ENCODE measurements at regions not wholly inside any gene's neighbourhood (a gene's known extent, or its start where the extent isn't known, plus 50 kb on each side); places are given as distances from the start of the nearest gene placed in this dataset.

DNA sequence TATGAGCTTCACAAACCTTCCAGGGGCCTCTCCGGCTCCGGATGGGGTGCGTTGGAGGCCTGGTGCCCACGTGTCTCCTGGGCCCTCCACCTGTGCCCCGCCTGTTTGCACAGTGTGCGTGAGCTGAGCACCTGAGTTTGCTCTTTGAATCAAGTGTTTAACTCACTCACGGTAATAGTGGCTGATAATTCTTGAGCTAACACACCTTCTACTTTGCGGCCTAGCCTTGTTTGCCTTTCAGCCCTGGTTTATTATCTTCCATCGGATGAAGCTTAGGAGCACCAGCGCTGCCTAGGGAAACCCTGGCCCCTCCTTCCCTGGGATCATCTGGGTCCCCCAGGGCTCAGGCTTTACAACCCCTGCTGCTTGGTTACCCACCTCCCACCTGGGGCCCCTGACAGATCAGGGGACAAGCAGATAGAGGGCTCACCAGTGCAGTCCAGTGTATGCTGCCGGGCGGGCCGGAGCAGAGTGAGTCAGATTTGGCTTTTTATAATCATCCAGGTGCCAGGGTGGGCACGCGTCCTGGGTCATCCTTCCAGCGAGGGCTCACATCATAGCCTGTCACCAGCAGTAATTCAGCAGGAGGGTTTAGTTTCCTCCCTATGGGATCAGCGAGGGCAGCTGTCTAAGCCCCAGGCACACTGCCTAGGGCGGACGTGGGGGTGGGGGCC lies 62.8 kb upstream of the RFLNA start:
- no peak for DNase-seq
- Mint-ChIP-seq H3K4me1 (peaks cover 0 to 2% (median 0%) of the 10 kb centered on the region in 3 donors), H3K4me3 (no peak overlapping the region), H3K27ac (no peak overlapping the region), H3K36me3 (peaks cover 0 to 8% of the 10 kb centered on the region in 2 donors), H3K9me3 (peaks cover 3 to 18% (median 7%) of the 10 kb centered on the region in 7 donors), H3K27me3 (peaks cover 0 to 5% (median 0%) of the 10 kb centered on the region in 3 donors)
- no peak for ATAC-seq (ENCODE audit: low read depth in 2 of 2)

DNA sequence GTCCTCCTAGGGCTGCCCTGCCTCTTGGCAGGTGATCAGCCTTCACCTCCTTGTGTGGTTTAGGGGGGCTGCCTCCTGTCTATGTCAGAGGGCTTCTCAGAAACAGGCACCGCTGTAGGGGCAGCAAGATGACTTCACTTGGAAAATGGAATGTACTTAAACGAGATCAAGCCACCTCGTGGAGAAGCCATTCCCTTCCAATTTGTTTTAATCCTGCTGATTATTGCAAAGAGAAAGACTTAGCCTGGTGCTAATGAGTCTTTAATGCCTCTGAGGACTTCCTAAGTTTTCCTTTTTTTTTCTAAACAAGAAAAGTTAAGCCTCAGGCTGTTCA lies 62.3 kb upstream of the RFLNA start:
- no peak for ATAC-seq (ENCODE audit: low read depth in 2 of 2)
- peaks cover 0 to 2% (median 0%) of the 10 kb centered on the region in 3 donors for H3K4me1 Mint-ChIP-seq
- no peak for DNase-seq

DNA sequence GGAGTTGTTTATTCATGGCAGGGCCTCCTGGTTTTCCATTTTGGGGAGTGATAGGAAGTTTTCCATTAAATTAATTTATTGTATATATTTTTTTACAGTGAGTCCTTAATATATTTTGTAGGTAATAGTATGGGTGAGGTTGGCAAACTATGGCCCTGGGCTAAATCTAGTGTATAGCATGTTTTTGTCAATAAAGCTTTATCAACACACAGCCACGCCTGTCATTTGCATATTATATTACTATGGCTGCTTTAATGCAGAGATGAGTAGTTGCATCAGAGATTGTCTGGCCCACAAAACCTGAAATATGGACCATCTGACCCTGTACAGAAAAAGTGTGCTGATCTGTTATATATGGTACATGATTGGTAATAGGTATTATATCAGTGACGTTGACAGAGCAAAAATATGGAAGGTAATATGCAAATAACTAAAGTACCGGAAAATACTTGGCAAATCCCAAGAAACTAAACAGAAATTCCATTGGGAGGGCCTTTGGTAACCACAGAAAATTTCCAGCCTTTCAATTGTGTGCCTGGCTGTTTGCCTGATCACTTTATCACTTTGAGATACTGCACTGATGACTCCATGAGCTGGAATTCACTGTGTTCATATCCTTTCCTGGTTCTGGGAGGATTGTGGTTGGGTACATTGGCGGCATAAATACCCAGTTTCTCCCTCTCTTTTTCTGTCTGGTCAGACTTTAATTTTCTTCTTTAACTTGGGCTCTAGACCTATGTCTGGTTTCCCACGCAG lies 61.7 kb upstream of the RFLNA start:
- Mint-ChIP-seq H3K4me3 (no peak overlapping the region), H3K4me1 (peaks cover 0 to 2% (median 0%) of the 10 kb centered on the region in 3 donors), H3K27ac (no peak overlapping the region), H3K36me3 (peaks cover 0 to 8% of the 10 kb centered on the region in 2 donors), H3K27me3 (peaks cover 3 to 8% (median 3%) of the 10 kb centered on the region in 3 donors), H3K9me3 (peaks cover 3 to 18% (median 7%) of the 10 kb centered on the region in 7 donors)
- DNase-seq (no peak), ATAC-seq (ENCODE audit: low read depth in 2 of 2) (no peak)

More for the DNA sequence above, 62.3 kb upstream of the RFLNA start:
- Mint-ChIP-seq H3K27me3 (peaks cover 0 to 5% (median 0%) of the 10 kb centered on the region in 3 donors), H3K9me3 (peaks cover 3 to 18% (median 7%) of the 10 kb centered on the region in 7 donors), H3K27ac (no peak overlapping the region), H3K4me3 (no peak overlapping the region), H3K36me3 (peaks cover 0 to 8% of the 10 kb centered on the region in 2 donors)

DNA sequence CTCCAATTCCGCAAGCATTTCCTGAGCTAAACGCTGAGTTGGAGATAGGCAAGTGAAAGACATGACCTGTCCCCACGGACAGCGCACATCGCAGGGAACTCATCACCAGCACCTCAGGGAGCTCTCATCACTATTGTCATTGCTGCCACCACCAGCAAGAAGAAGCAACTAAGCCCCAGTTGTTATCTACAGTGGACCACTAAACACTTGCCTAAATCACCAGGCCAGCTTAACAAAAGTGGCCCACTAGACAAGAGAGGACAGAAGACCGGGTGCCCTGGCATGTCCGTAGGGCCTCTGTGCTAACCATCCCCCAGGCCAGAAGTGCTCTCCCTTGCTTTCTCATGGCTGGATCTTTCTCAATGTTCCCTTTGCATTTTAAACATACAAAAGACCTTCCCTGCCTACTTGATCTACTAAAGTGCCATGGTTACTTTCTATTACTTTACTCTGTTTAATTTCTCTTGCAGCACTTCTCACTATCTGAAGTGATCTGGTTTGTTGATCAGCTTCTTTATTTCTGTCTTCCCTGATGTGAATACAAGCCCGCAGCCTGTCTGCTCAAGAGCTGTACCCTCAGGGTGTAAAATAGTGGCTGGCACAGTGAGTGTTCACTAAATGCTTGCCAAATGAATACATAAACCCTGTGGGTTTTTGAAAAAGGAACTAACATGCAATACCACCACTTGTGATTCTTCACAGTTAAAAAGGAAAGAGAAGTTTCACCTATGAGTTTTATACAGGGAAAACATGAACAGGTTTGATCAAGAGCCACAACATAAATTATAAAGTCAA lies 60.9 kb upstream of the RFLNA start:
- peaks cover 3 to 18% (median 7%) of the 10 kb centered on the region in 7 donors for H3K9me3 Mint-ChIP-seq

DNA sequence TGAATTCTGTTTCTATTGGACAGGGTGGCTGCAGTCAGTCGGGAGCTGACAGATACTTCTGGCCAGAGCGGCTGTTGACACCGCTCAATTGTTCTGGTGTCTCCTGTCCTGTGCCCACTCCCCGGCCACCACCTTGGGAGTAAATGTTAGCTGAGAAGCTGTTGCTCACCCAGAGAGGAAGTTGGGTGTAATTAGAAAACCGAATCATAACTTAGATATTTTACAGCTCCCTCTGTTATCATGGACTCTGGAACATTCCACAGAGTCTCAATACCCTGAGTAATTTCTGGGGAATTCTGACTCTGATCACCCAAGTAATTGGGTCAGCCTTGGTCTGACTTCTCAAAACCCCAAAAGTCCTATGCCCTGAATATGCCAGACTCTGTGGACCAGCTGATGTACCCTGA lies 58.3 kb upstream of the RFLNA start:
- H3K36me3 Mint-ChIP-seq: peaks cover 0 to 8% of the 10 kb centered on the region in 2 donors
- peaks cover 0 to 2% (median 0%) of the 10 kb centered on the region in 3 donors for H3K4me1 Mint-ChIP-seq
- no peak overlapping the region for H3K27ac Mint-ChIP-seq
- H3K9me3 Mint-ChIP-seq: peaks cover 0 to 11% (median 4%) of the 10 kb centered on the region in 7 donors
- H3K27me3 Mint-ChIP-seq: peaks cover 8 to 15% (median 8%) of the 10 kb centered on the region in 3 donors
- no peak overlapping the region for H3K4me3 Mint-ChIP-seq
- ATAC-seq (ENCODE audit: low read depth in 2 of 2) (no peak), DNase-seq (no peak)

More for the DNA sequence above, 60.9 kb upstream of the RFLNA start:
- no peak for DNase-seq
- ATAC-seq (ENCODE audit: low read depth in 2 of 2): no peak
- Mint-ChIP-seq H3K27me3 (peaks cover 8 to 13% (median 8%) of the 10 kb centered on the region in 3 donors), H3K4me1 (peaks cover 0 to 2% (median 0%) of the 10 kb centered on the region in 3 donors), H3K27ac (no peak overlapping the region), H3K4me3 (no peak overlapping the region), H3K36me3 (peaks cover 0 to 8% of the 10 kb centered on the region in 2 donors)

DNA sequence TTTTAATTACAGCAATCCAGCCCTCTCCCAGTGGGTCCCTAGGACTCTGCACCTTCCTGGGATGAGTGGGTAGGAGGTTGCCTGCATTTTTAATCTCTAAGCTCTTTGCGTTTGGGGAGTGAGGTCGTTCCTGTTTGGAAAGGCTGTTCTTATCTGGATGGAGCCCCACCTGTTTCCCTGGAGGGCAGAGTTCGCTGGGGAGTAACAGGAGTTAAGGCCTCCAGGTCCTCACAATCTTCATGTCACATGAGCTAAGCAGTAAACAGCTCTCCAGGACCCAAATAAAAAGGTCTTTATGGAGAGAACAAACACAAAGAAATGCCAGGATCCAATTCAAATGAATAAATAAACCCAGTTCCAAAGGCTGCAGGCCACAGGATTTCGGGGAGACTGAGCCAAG lies 56.0 kb upstream of the RFLNA start:
- H3K4me3 Mint-ChIP-seq: no peak overlapping the region
- no peak for ATAC-seq (ENCODE audit: low read depth in 2 of 2)
- H3K36me3 Mint-ChIP-seq: peaks cover 0 to 8% of the 10 kb centered on the region in 2 donors
- H3K27ac Mint-ChIP-seq: no peak overlapping the region
- H3K27me3 Mint-ChIP-seq: peaks cover 8 to 19% (median 17%) of the 10 kb centered on the region in 3 donors
- DNase-seq: no peak
- peaks cover 0 to 12% (median 9%) of the 10 kb centered on the region in 7 donors for H3K9me3 Mint-ChIP-seq
- H3K4me1 Mint-ChIP-seq: peaks cover 0 to 2% (median 0%) of the 10 kb centered on the region in 3 donors

DNA sequence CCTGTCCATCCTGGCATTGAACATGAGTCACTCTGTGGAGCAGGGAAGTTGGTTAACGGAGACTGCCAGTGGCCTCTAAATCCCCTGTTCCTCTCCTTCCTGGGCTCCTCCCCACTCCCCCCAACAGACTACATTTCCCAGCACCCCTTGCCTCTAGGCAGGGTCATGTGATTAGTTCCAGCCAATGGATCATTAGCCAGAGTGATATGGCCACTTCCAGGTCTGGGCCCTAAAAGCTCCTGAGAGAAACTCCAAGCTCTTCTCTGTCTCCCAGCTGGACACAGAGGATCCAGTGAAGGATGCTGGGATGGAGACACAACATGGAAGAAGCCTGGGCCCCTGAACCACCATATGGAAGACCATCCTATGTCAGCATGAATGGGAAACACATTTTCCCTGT lies 54.4 kb upstream of the RFLNA start:
- no peak for DNase-seq
- H3K27me3 Mint-ChIP-seq: peaks cover 11 to 22% (median 20%) of the 10 kb centered on the region in 3 donors
- H3K36me3 Mint-ChIP-seq: no peaks in the 10 kb centered on the region
- H3K4me1 Mint-ChIP-seq: no peaks in the 10 kb centered on the region
- H3K4me3 Mint-ChIP-seq: no peak overlapping the region
- ATAC-seq (ENCODE audit: low read depth in 2 of 2): no peak
- H3K27ac Mint-ChIP-seq: no peak overlapping the region
- H3K9me3 Mint-ChIP-seq: peaks cover 5 to 15% (median 9%) of the 10 kb centered on the region in 7 donors

DNA sequence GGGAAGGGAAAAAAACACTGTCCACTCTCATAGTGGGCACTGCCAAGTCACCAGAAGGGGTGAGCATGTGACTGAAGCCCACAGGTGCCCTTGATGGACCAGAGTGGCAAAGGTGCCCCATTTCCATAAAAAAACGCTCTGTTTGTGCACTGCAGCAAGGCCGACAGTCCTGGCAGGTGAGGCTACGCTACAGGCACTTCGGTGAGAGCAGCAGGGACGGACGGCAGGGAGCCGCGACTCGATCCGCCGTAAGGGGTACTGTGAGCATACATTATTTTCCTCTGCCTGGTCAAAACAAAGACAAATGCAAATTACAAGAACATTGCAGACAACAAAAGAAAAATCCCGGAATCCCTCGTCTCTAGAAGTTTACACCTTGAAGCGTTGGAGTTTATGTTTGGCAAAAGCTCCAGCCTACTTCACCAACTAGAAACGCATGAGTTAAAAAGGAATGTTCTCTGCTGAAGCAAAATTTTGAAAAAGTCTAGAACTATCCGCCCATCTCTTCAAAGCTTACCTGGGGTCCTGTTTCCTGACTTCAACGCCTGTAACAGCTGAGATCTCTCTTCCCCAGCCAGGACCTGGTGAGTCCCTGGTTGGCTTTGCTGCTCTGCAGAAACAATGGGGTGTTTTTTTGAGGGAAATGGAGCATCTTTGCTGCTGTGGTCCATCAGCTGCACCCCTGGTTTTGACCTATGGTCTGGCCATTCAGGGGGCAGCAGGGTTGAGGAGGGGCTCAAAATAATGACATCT lies 52.9 kb upstream of the RFLNA start:
- no peaks in the 10 kb centered on the region for H3K4me1 Mint-ChIP-seq
- peaks cover 20 to 23% (median 22%) of the 10 kb centered on the region in 3 donors for H3K27me3 Mint-ChIP-seq
- H3K36me3 Mint-ChIP-seq: no peaks in the 10 kb centered on the region
- no peak overlapping the region for H3K27ac Mint-ChIP-seq
- no peak overlapping the region for H3K4me3 Mint-ChIP-seq
- peaks cover 5 to 30% (median 18%) of the 10 kb centered on the region in 7 donors for H3K9me3 Mint-ChIP-seq
- ATAC-seq (ENCODE audit: low read depth in 2 of 2) (no peak), DNase-seq (no peak)

DNA sequence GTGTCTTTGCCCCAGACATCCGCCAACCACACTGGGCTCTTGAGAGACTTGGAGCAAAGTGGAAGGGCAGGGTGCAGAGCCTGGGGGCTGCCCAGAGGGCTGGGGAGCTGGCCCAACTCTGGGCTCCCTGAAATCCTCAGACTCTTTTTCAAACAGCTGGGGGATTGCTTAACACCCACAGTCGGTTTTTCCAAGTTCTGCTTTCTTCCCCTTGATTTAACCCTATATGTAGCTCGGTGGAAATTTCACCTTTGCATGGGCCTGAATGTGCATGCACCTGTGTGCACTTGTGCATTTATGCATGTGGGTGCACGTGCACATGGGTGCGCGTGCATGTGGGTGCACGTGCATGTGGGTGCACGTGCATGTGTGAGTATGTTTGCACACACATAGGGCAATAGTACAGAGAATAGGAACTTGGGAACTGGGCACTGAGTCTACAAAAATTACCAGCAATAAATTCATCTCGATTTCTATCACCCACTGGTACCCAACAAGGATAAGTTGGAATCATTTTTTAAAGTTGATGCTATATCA lies 52.3 kb upstream of the RFLNA start:
- ATAC-seq (ENCODE audit: low read depth in 2 of 2) (no peak), DNase-seq (no peak)
- peaks cover 20 to 29% (median 22%) of the 10 kb centered on the region in 3 donors for H3K27me3 Mint-ChIP-seq
- H3K27ac Mint-ChIP-seq: no peak overlapping the region
- H3K4me1 Mint-ChIP-seq: no peaks in the 10 kb centered on the region
- H3K9me3 Mint-ChIP-seq: peaks cover 5 to 36% (median 24%) of the 10 kb centered on the region in 7 donors
- H3K36me3 Mint-ChIP-seq: no peaks in the 10 kb centered on the region
- H3K4me3 Mint-ChIP-seq: no peak overlapping the region

DNA sequence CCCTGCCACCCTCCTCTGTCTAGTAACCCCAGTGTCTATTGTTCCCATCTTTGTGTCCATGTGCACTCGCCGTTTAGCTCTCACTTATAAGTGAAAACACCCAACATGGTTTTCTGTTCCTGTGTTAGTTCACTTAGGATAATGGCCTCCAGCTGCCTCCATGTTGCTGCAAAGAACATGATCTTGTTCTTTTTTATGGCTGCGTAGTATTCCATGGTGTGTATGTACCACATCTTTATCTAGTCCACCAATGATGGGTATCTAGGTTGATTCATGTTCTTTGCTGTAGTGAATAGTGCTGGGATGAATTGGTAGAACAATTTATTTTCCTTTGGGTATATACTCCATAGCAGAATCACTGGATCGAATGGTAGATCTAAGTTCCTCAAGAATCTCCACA lies 51.0 kb upstream of the RFLNA start:
- DNase-seq (no peak), ATAC-seq (ENCODE audit: low read depth in 2 of 2) (no peak)
- H3K36me3 Mint-ChIP-seq: no peaks in the 10 kb centered on the region
- H3K4me1 Mint-ChIP-seq: no peaks in the 10 kb centered on the region
- no peak overlapping the region for H3K27ac Mint-ChIP-seq
- peaks cover 9 to 43% (median 24%) of the 10 kb centered on the region in 7 donors for H3K9me3 Mint-ChIP-seq
- peaks cover 13 to 21% (median 15%) of the 10 kb centered on the region in 3 donors for H3K27me3 Mint-ChIP-seq
- H3K4me3 Mint-ChIP-seq: no peak overlapping the region
